ENCODE measurements at regions not wholly inside any gene's neighbourhood (a gene's known extent, or its start where the extent isn't known, plus 50 kb on each side); places are given as distances from the start of the nearest gene placed in this dataset.
"Not testable (repeated sequence)": the region's sequence is repeated elsewhere in the genome, so short reads cannot be mapped to it uniquely, and the experiment has no call there.

- no peak for DNase-seq (ENCODE audit: low read depth in 3 of 3, low spot score in 1 of 3)
Observed at GRCh38 chr2:145002624-145003023, 482.7 kb upstream of the ZEB2 start.

- no peak for DNase-seq (ENCODE audit: low read depth in 3 of 3, low spot score in 1 of 3)
Observed at GRCh38 chr2:145000376-145000775, 480.5 kb upstream of the ZEB2 start.

- DNase-seq (ENCODE audit: low read depth in 3 of 3, low spot score in 1 of 3), result no peak
Observed at GRCh38 chr2:144999936-145000335, 480.0 kb upstream of the ZEB2 start.

- no peak for DNase-seq (ENCODE audit: low read depth in 3 of 3, low spot score in 1 of 3)
Observed at GRCh38 chr2:144999071-144999875, 479.4 kb upstream of the ZEB2 start.

- no peak for DNase-seq (ENCODE audit: low read depth in 3 of 3, low spot score in 1 of 3)
Observed at GRCh38 chr2:144998435-144998834, 478.5 kb upstream of the ZEB2 start.

- DNase-seq (ENCODE audit: low read depth in 3 of 3, low spot score in 1 of 3), result no peak
Observed at GRCh38 chr2:144996225-144996795, 476.4 kb upstream of the ZEB2 start.

- no peak for DNase-seq (ENCODE audit: low read depth in 3 of 3, low spot score in 1 of 3)
Observed at GRCh38 chr2:144995482-144995881, 475.6 kb upstream of the ZEB2 start.

- no peak for DNase-seq (ENCODE audit: low read depth in 3 of 3, low spot score in 1 of 3)
Observed at GRCh38 chr2:144990661-144991060, 470.7 kb upstream of the ZEB2 start.

- no peak for DNase-seq (ENCODE audit: low read depth in 3 of 3, low spot score in 1 of 3)
Observed at GRCh38 chr2:144989579-144990270, 469.8 kb upstream of the ZEB2 start.

- DNase-seq (ENCODE audit: low read depth in 3 of 3, low spot score in 1 of 3), result no peak
Observed at GRCh38 chr2:144988591-144988990, 468.7 kb upstream of the ZEB2 start.

- DNase-seq (ENCODE audit: low read depth in 3 of 3, low spot score in 1 of 3), result no peak
Observed at GRCh38 chr2:144986691-144987090, 466.8 kb upstream of the ZEB2 start.

GRCh38 chr2:144984038-144984437 is 464.1 kb upstream of the ZEB2 start:
- DNase-seq (ENCODE audit: low read depth in 3 of 3, low spot score in 1 of 3), result no peak

- no peak for DNase-seq (ENCODE audit: low read depth in 3 of 3, low spot score in 1 of 3)
Observed at GRCh38 chr2:144983107-144983506, 463.2 kb upstream of the ZEB2 start.

- no peak for DNase-seq (ENCODE audit: low read depth in 3 of 3, low spot score in 1 of 3)
Observed at GRCh38 chr2:144982481-144982880, 462.6 kb upstream of the ZEB2 start.

- no peak for DNase-seq (ENCODE audit: low read depth in 3 of 3, low spot score in 1 of 3)
Observed at GRCh38 chr2:144975881-144976280, 456.0 kb upstream of the ZEB2 start.

GRCh38 chr2:144972676-144973075 is 452.8 kb upstream of the ZEB2 start:
- DNase-seq (ENCODE audit: low read depth in 3 of 3, low spot score in 1 of 3), result no peak

- DNase-seq (ENCODE audit: low read depth in 3 of 3, low spot score in 1 of 3), result no peak
Observed at GRCh38 chr2:144971786-144972335, 451.9 kb upstream of the ZEB2 start.

- DNase-seq (ENCODE audit: low read depth in 3 of 3, low spot score in 1 of 3), result not testable (repeated sequence)
Observed at GRCh38 chr2:144970410-144970809, 450.5 kb upstream of the ZEB2 start.

GRCh38 chr2:144969564-144969963 is 449.6 kb upstream of the ZEB2 start:
- DNase-seq (ENCODE audit: low read depth in 3 of 3, low spot score in 1 of 3), result not testable (repeated sequence)

GRCh38 chr2:144967961-144968360 is 448.0 kb upstream of the ZEB2 start:
- no peak for DNase-seq (ENCODE audit: low read depth in 3 of 3, low spot score in 1 of 3)

GRCh38 chr2:144965172-144965571 is 445.3 kb upstream of the ZEB2 start:
- DNase-seq (ENCODE audit: low read depth in 3 of 3, low spot score in 1 of 3), result no peak

- no peak for DNase-seq (ENCODE audit: low read depth in 3 of 3, low spot score in 1 of 3)
Observed at GRCh38 chr2:144963031-144963430, 443.1 kb upstream of the ZEB2 start.
